ENCODE measurements at regions not wholly inside any gene's neighbourhood (a gene's known extent, or its start where the extent isn't known, plus 50 kb on each side); places are given as distances from the start of the nearest gene placed in this dataset.
"Not testable (repeated sequence)": the region's sequence is repeated elsewhere in the genome, so short reads cannot be mapped to it uniquely, and the experiment has no call there.

GRCh38 chr9:82764061-82764668 is 298.8 kb downstream of the RASEF start:
- peaks cover 2% of the 10 kb centered on the region for H3K4me1 Mint-ChIP-seq
- no peaks in the 10 kb centered on the region for H3K27me3 Mint-ChIP-seq
- no peak overlapping the region for H2AFZ ChIP-seq (ENCODE audit: insufficient read depth, low read depth, low read length, poor library complexity, severe bottlenecking)

GRCh38 chr9:82774707-82775231 is 288.2 kb downstream of the RASEF start:
- H2AFZ ChIP-seq (ENCODE audit: insufficient read depth, low read depth, low read length, poor library complexity, severe bottlenecking); H3K9me3 ChIP-seq (ENCODE audit: control extremely low read depth in 1 of 3, control insufficient read depth in 2 of 3, insufficient read depth in 1 of 3, low read length in 2 of 3); H3K9me3 Mint-ChIP-seq (ENCODE audit: insufficient read depth); H3K4me1 Mint-ChIP-seq; intact Hi-C loops (cut with micrococcal nuclease); H3K27ac Mint-ChIP-seq; H3K36me3 ChIP-seq (replicated peaks in 1 of 2; ENCODE audit: control extremely low read depth in 1 of 2, control insufficient read depth in 1 of 2, extremely low read depth in 1 of 2, insufficient read depth in 2 of 2, low read length in 1 of 2); H3K4me1 ChIP-seq (ENCODE audit: control insufficient read depth in 2 of 2, insufficient read depth in 2 of 2, low read length in 2 of 2); CTCF ChIA-PET; H3K4me2 ChIP-seq (replicated peaks; ENCODE audit: low read depth, low read length, poor library complexity, severe bottlenecking); DNase-seq; ATAC-seq (ENCODE audit: low read depth); H3K4me3 Mint-ChIP-seq; H3K9ac ChIP-seq (ENCODE audit: low read length); H3K4me3 ChIP-seq (ENCODE audit: control extremely low read depth in 1 of 5, extremely low read depth in 1 of 5, insufficient read depth in 1 of 5, low read depth in 2 of 5, low read length in 4 of 5); H4K20me1 ChIP-seq (ENCODE audit: control insufficient read depth, insufficient read depth, low read length, poor library complexity, severe bottlenecking); H3K79me2 ChIP-seq (ENCODE audit: control insufficient read depth, insufficient read depth, low read length); H3K27me3 Mint-ChIP-seq; H3K27ac ChIP-seq (ENCODE audit: low read length in 2 of 2); H3K27me3 ChIP-seq (replicated peaks in 1 of 4; ENCODE audit: control extremely low read depth in 1 of 4, control insufficient read depth in 3 of 4, insufficient read depth in 4 of 4, low read length in 3 of 4); POLR2A ChIA-PET: not testable (repeated sequence)
- WGBS (ENCODE audit: insufficient coverage), result 96% methylated on average over 15 of the region's 20 CpGs

More at GRCh38 chr9:82764061-82764668, 298.8 kb downstream of the RASEF start:
- Histone ChIP-seq H3K79me2 (ENCODE audit: control insufficient read depth, insufficient read depth, low read length) (no peaks in the 10 kb centered on the region), H3K27me3 (replicated peaks in 1 of 4; ENCODE audit: control extremely low read depth in 1 of 4, control insufficient read depth in 3 of 4, insufficient read depth in 4 of 4, low read length in 3 of 4) (no peaks in the 10 kb centered on the region), H3K9ac (ENCODE audit: low read length) (no peak overlapping the region), H3K4me3 (ENCODE audit: control extremely low read depth in 1 of 5, extremely low read depth in 1 of 5, insufficient read depth in 1 of 5, low read depth in 2 of 5, low read length in 4 of 5) (no peak overlapping the region), H3K36me3 (replicated peaks in 1 of 2; ENCODE audit: control extremely low read depth in 1 of 2, control insufficient read depth in 1 of 2, extremely low read depth in 1 of 2, insufficient read depth in 2 of 2, low read length in 1 of 2) (no peaks in the 10 kb centered on the region), H3K4me1 (ENCODE audit: control insufficient read depth in 2 of 2, insufficient read depth in 2 of 2, low read length in 2 of 2) (no peaks in the 10 kb centered on the region), H3K9me3 (ENCODE audit: control extremely low read depth in 1 of 3, control insufficient read depth in 2 of 3, insufficient read depth in 1 of 3, low read length in 2 of 3) (no peaks in the 10 kb centered on the region), H3K27ac (ENCODE audit: low read length in 2 of 2) (no peak overlapping the region), H3K4me2 (replicated peaks; ENCODE audit: low read depth, low read length, poor library complexity, severe bottlenecking) (no peak overlapping the region), H4K20me1 (ENCODE audit: control insufficient read depth, insufficient read depth, low read length, poor library complexity, severe bottlenecking) (no peaks in the 10 kb centered on the region)
- WGBS (ENCODE audit: insufficient coverage), result no CpG with 5 or more reads among the region's 5 CpGs
- POLR2A ChIA-PET, result no interaction called here
- Mint-ChIP-seq H3K4me3 (no peak overlapping the region), H3K9me3 (ENCODE audit: insufficient read depth) (no peaks in the 10 kb centered on the region), H3K27ac (no peak overlapping the region)
- ATAC-seq (ENCODE audit: low read depth) (no peak), DNase-seq (no peak)
- CTCF ChIA-PET, result no interaction called here
- intact Hi-C loops (cut with micrococcal nuclease), result no loop called here
- no peak for TF ChIP-seq CTCF (IDR thresholded peaks at IDR 0.05)
- no peak for TF ChIP-seq EZH2 (IDR thresholded peaks at IDR 0.05; ENCODE audit: borderline replicate concordance, insufficient read depth, low read depth, low read length, poor library complexity, severe bottlenecking)
